HG03060 (cell line): ENCODE measurements at regions not wholly inside any gene's neighbourhood (a gene's known extent, or its start where the extent isn't known, plus 50 kb on each side); places are given as distances from the start of the nearest gene placed in this dataset.
"Not testable (repeated sequence)": the region's sequence is repeated elsewhere in the genome, so short reads cannot be mapped to it uniquely, and the experiment has no call there.

Source experiments
- ATAC-seq: cut with Tn5 transposase; IDR thresholded peaks from one replicate; pipeline ENCODE4 v1.9.1; 2021; ENCODE audit warnings: low read depth, moderate number of reproducible peaks; ENCODE audit not compliant: unreplicated experiment

DNA sequence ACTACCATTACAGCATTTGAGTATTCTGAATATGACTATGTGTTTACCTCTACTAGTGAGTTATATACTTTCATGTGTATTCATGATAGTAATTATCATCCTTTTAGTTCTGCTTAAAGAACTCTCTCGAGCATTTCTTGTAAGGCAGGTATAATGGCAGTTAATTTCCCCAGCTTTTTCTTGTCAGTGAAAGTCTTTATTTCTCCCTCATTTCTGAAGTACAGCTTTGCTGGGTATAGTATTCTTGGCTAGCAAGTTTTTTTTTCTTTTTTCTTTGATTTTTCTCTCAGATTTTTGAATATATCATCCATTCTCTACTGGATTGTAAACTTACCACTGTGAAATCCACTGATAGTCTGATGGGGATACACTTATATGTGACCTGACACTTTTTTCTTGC, 165.9 kb upstream of the ARHGAP5 start:
- no peak for ATAC-seq

DNA sequence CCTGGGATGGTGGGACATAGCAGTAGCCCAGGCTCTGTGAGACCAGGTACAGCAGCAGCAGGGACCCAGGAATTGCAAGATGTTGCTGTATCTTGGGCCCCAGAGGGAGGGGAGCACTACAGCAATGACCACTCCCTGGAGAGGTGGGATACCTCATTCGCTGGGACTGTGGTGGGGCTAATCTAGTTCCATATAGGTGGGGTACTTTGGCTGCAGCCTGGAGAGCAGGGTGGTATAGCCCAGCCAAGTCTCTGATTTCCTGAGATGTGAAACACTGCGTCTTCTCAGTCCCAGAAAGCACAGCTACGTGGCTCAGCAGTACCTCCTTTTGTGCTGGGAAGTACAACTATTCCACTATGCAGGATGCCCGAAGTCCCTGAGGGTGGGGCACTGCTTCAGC, 163.7 kb upstream of the ARHGAP5 start:
- ATAC-seq, result no peak

DNA sequence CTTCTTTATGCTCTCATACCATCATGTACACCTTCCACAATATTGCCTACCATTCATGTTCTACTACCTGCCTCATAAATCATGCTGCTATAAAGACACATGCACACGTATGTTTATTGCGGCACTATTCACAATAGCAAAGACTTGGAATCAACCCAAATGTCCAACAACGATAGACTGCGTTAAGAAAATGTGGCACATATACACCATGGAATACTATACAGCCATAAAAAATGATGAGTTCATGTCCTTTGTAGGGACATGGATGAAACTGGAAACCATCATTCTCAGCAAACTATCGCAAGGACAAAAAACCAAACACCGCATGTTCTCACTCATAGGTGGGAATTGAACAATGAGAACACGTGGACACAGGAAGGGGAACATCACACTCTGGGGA, 158.8 kb upstream of the ARHGAP5 start:
- ATAC-seq, result not testable (repeated sequence)

DNA sequence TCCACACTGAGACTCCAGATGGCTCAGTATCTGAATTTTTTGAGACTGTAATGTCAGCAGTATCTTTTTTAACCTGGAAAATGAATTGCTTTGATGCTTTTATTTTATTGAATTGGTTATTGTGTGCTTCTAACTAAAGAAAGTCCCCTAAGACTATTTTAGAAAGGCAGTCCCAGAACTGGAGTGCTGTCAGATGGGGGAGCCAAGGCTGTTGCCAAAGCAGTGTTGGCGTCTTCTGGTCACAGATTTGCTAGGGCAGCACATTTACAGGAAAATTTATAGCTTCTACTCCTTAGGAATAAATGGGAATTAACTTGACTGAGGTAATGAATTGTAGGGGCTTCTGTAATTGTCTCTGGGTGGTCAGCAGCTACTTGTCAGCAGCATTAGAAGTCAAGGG, 157.1 kb upstream of the ARHGAP5 start:
- ATAC-seq, result no peak

DNA sequence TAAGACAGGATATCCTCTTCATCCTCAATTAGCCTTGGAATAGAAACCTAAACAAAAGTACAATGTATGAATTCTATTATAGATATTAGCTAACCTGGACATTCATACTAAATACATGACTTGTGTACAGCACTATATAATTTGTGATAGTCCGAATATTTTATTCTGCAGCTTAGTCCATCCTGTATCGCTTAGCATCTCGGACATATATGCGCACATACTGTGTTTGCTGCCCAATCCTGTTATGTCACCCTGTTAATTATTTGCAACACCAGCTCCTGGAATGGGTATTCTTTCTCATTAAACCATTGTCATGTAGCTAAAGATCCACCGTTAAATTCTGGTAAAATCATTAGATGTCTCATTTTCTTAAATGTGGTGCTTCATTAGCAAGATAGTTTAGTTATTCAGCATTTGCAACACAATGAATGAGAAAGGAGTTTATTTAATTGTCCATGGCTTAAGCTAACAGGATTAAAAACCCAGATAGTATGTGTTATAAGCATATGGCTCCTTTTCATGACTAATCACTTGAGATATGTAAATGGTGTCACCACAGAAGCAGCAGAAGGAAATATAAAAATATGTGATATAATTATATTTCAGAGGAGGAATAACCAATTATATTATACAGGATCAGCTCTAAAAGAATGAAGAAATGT, 156.0 kb upstream of the ARHGAP5 start:
- no peak for ATAC-seq

DNA sequence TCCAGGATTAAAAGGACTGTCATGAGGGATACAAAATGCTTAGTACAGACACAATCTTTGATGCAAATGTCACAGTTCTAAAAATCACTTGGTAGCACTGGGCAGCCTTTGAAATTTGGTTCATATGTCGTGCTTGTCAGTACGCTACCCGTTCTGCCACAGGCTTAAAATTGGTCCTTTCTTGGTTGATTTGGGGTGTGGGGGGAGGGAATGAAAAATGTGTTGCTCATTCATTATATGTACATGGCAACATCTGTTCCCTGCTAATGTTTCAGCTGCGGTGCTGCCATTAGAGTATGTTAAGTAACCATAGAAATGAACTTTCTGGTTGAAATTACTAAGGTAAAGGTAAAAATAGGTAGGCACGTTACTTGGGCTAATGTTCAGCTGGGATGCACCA, 155.4 kb upstream of the ARHGAP5 start:
- no peak for ATAC-seq

DNA sequence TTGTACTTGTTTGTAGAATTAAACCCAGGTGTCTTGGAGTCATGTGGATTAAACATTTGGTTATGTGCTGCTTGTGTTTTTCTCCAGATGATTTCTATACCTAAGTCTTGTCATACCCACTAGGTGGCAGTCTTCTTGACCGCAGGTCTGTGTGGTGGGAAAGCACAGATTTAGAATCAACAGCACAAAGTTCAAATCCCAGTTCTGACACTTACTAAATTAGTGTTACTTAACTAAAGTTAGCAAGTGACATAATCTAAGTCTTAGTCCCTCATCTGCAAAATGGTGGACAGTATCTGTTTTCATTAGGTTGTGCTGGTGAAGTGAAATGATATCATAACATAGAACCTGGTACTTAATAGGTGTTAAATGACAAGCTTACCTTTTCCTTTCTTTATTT, 151.0 kb upstream of the ARHGAP5 start:
- ATAC-seq, result no peak

DNA sequence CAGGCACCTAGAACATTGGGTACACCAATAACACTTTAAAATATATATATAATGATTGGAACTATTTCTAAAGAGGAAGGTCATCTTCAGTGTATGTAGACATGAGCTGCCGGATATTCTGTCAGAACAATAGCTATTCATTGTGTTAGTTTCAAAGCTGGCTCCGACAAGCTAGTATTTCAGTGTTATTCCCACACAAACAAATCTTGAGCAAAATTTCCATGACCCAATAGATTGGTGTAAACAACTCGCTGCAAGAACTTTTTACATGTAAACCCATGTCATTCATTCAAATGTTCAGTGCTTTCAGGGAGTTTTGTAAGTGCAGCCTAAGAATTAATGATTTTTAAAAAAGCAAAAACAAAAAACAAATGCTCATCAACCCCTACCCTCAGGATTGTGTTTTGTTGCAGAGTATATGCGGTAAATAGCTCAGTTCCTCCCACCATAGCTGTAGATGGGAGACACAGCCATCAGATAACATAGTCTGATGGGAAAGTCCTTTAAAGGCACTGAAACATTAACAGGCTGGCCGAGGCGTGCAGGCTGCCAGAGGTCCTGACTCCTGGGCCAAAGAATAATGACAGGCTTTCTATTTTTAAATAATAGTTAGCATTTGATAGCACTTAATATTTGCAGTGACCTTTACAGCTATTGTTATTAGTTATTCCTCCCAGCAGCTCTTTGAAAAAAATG, 150.3 kb upstream of the ARHGAP5 start:
- ATAC-seq, result no peak

DNA sequence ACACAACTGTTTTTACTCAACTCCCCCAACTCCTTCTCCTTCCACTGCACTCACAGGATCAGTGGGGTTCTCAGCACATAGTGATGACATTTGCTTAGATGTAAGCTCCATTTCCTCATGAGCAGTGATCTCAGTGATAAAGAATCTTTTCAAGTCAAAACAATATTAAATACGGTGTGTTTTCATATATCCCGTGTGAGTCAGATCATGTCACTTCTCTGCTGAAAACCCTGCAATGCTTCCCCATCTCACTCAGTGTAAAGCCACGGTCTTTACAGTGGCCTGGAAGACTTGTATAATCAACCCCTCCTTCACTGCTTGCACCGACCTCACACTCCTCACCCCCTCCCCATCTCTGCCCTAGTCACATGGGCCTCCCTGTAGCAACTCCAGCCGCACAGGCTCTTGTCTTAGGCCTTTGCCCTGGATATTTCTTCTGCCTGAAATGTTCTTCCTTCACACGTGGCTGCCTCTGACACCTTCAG, 149.7 kb upstream of the ARHGAP5 start:
- ATAC-seq, result no peak

DNA sequence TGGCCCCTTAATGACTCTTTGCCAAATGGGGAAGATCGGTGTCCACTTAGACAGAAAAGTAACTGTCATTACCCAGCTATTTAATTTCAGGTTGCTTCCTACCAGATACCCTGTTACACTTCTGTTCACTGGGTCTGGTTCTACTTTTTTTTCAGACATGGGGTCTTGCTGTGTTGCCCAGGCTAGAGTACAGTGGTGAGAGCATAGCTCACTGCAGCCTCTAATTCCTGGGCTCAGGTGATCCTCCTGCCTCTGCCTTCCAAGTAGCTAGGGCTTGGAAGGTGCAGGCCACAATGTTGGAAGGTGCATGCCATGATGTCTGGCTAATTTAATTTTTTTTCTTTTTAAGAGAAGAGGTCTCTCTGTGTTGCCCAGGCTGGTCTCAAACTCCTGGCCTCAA, 147.0 kb upstream of the ARHGAP5 start:
- no peak for ATAC-seq

DNA sequence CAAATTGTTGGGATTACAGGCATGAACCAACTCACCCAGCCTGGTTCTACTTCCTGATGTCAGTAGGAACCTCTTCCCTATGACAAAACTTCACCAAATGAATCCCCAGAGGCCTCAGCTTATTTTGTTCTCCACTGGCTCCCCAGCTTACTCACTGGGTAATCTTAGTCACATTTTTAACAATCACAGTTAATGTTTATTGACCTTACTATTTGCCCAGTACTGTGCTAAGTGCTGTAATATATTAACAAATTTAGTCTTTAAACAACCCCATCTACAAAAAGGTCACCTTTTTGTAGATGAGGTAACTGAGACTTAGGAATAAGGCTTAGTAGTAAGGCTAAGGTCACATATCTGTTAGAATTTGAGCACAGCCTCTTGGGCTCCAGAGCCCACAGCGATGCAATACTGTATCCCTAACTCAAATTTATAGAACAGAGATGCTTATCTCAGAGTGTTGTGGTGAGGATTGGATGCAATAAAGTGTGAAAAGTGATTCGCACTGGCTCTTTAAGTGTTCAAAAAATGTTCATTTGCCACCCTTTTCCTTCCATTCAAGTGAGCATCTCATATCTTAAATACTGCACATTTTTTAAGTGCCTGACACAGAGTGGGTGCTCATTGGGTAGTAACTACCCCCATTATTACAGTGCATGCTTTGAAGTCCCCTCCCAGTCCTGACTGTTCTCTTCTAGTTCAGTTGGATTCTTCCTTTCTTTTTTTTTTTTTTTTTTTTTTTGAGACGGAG, 146.4 kb upstream of the ARHGAP5 start:
- ATAC-seq, result no peak

DNA sequence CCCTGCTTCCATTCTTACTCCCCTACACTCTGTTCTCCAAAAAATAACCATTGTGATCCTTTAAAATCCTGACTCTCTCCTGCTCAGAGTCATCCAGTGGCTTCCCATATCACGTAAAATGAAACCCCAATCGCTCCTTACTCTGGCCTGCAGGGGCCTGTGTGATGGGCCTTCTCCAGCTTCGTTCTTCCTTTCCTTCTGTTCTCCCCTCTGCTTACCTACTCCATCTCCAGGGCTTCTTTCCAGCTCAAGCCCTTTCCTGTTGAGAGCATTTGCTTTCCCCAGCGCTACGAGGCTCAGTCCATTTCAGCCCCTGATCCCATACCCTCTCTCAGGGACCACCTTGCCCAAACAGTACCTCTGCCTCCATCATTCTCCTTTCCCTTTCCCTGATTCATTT, 144.4 kb upstream of the ARHGAP5 start:
- no peak for ATAC-seq

DNA sequence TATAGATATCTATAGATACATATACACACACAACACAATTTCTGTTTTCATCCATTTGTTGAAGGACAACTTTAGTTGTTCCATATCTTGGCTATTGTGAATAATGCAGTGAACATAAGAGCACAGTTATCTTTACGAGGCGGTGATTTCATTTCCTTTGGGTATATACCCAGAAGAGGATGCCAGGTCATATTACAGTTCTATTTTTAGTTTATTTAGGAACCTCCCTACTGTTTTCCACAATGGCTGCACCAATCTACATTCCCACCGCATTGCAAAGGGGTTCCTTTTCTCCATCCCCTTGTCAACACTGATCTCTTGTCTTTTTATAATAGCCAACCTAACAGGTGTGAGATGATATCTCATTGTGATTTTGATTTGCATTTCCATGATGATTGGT, 143.4 kb upstream of the ARHGAP5 start:
- no peak for ATAC-seq

DNA sequence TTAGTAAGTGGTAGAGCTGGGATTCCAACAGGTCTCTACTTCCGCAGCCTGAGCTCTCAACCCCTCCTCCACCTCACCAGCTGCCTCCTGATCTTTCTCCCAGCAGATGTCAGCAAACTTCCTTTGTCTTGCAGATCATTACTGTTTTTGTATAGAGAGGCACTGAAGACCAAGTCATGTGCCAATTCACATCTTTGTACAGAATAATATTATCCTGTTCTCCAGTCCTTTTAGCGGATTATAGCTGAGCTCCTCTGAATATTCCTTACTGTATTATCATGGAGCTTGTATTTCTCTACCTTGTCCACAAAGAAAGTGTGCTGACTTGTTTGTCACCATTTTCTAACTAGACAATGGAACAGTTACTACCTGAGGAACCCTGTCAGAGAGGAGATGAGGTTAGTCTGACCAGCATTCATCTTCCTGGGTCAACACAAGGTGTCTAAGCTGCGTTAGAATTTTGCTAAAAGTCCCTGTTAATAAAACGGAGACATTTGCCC, 142.3 kb upstream of the ARHGAP5 start:
- ATAC-seq, result no peak

DNA sequence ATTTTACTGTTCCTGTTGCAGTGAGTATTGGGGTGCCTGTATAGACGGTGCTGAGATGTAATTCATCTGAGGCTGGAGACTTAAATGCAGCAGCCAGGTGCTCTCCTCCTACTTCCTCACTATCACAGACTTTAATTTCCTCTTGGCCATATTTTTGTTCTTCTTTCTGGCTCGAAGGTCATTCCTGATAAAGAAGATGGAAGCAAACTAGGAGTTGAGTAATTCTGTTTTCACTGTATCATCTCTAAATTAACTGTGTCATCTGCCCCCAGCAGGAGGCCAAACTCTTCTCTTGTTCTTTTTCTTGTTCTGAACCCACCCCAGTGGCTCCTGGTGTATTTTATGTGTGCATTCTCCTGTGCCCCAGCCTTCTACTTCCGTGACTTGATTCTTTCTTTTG, 141.7 kb upstream of the ARHGAP5 start:
- no peak for ATAC-seq

DNA sequence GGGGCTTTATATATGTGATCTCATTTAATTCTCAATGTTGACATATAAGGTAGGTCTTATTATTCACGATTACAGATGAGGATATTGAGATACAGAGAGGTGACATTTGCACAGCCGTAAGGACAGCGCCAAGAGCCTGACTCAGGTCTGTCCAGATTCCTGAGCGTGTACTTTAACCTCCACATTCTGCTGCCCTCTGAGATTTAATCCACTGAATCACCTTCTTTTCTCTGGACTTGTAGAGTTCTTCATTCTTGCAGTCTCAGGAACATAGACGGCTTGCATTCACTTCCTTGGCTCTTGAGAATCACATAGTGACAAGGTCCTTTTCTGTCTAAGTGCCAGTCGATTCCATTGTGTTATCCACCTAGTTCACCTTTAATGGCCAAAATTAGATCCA, 141.0 kb upstream of the ARHGAP5 start:
- no peak for ATAC-seq

DNA sequence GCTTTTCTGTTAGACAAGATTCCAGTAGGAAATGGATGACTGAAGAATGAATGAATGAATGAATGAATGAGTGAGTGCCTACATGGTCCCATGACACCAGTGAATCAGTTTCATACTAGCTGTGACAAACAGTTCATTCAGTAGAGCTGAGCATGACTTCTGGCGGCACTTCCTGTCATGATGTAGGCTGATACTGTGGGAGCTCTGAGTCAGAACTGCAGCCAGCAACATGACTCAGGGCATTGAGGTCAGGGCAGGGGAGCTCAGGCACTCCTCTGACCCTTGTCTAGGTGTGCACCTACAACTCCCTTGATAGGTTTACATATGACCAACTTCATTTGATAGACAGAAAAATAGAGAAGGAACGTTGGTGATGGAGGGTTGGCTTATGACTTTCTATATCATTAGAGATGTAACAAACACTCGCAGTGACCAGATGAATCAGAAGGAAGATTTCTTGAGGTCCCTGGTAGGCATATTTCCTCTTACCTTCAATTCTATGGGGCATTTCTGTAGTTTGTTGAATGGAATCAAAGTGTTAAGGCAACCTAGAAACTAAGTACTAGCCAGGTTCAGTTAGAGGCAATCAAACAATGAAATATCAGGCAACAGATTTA, 139.3 kb upstream of the ARHGAP5 start:
- peak; percentile 99 for ATAC-seq

DNA sequence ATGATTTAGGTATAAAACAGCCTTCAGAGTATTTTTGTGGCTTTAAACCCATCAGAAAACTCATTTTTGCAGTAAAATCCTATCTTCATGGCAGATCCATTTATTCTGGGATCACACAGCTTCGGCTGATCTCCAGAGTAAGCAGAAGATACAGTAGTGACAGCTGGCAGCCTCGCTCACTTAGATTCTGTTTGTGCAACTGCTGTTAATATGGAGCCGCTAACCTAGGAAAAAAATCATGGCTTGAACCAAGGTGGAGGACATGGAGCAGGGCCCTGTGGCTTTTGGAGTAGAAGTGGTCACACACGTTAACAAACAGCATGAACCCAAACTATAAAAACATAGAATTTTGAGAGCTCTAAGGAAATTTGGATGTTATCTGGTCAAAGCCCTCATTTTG, 137.2 kb upstream of the ARHGAP5 start:
- no peak for ATAC-seq

DNA sequence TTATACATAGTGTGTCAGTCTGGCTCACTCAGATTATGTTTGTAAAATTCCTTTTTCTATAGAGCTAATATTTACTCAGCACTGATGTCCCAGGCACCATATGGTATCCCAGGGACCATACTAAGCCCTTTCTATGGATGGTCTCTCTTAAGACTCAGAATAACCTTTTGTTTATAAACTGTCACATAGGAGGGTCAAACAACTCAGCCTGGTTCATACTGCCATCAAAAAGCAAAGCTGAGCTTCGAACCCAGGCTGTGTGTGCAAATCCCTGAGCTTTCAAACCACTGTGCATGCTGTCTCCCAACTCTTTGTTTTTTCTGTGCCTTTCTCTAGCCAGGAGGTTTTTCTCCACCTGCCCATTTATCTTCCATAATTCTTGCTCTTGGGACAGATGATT, 135.6 kb upstream of the ARHGAP5 start:
- no peak for ATAC-seq

DNA sequence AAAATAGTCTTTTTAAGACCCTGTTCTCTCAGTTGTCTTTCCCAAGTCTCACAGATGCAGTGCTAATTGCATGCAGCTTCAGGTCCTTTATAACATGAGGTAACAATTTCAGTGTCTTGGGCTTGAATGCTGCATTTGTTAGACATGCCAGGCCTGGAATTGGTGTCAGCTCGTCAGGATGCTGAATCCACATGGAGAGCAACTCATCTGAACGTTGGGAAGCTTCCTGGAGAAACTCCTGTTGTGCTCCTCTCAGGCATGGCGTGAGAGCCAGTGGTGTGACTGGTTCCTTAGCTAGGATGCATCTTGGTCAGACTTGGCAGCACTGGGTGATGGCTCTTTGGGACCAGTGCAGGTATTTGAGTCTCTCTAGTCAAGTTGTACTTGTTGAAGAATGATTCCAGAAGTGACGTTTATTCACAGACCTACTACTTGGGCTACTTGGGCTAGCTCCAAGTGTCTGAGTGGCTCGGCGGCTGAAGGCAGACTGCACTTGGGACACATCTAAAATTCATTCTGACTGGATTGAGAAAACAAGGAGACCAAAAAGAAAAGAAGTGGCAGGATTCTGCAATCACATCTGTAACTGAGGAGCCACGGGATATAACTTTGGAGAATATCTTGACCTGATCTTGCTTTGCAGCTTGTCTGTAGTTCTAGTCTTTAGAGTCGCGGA, 134.8 kb upstream of the ARHGAP5 start:
- ATAC-seq, result no peak
